22Rv1 (cell line): ENCODE measurements at regions not wholly inside any gene's neighbourhood (a gene's known extent, or its start where the extent isn't known, plus 50 kb on each side); places are given as distances from the start of the nearest gene placed in this dataset.

Source experiments
- ZFX ChIP-seq: fragments of 450-650 bp; IDR thresholded peaks from 2 replicates; pipeline ENCODE4 v1.6.1; 2017; ENCODE audit warnings: antibody characterized with exemption, borderline replicate concordance
- TF ChIP-seq, protein P1 (sequence below): fragments of 450-650 bp; IDR thresholded peaks from 2 replicates; pipeline ENCODE4 v1.5.1; 2017; ENCODE audit warnings: mild to moderate bottlenecking

DNA sequence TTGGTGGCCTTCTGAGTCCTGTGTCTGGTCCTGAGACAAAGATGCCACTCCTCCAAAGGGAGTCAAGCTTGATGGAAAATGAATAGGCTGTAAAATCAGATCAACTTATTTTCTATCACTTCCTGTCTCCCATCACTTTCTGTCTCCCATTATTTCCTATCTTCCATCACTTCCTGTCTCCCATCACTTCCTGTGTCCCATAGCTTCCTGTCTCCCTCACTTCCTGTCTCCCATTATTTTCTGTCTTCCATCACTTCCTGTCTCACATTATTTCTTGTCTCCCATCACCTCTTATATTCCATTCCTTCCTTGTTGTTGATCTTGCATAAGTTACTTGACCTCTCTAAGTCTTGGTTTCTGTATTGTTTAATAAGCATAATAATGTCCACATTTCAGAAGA lies 418.5 kb upstream of the EEF2KMT start:
- TF ChIP-seq, protein P1, sequence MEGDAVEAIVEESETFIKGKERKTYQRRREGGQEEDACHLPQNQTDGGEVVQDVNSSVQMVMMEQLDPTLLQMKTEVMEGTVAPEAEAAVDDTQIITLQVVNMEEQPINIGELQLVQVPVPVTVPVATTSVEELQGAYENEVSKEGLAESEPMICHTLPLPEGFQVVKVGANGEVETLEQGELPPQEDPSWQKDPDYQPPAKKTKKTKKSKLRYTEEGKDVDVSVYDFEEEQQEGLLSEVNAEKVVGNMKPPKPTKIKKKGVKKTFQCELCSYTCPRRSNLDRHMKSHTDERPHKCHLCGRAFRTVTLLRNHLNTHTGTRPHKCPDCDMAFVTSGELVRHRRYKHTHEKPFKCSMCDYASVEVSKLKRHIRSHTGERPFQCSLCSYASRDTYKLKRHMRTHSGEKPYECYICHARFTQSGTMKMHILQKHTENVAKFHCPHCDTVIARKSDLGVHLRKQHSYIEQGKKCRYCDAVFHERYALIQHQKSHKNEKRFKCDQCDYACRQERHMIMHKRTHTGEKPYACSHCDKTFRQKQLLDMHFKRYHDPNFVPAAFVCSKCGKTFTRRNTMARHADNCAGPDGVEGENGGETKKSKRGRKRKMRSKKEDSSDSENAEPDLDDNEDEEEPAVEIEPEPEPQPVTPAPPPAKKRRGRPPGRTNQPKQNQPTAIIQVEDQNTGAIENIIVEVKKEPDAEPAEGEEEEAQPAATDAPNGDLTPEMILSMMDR = no peak
- TF ChIP-seq ZFX = no peak
